ENCODE measurements at regions not wholly inside any gene's neighbourhood (a gene's known extent, or its start where the extent isn't known, plus 50 kb on each side); places are given as distances from the start of the nearest gene placed in this dataset.

DNA sequence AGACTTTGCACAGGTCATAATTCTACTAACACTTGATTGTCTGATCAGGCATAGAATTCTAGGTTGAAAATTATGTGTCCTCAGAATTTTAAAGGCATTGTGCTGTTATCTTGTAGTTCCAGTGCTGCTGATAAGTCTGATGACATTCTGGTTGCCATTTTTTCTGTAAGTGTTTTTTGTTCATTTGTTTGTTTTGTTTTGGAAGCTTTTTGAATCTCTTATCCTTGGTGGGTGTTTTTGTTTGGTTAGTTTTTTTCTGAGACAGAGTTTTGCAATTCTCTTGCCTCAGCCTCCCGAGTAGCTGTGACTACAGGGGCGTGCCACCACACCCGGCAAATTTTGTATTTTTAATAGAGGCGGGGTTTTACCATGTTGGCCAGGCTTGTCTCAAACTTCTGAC is 178.9 kb downstream of the CCDC71L start:
- DNase-seq (ENCODE audit: low read depth) = no peak

DNA sequence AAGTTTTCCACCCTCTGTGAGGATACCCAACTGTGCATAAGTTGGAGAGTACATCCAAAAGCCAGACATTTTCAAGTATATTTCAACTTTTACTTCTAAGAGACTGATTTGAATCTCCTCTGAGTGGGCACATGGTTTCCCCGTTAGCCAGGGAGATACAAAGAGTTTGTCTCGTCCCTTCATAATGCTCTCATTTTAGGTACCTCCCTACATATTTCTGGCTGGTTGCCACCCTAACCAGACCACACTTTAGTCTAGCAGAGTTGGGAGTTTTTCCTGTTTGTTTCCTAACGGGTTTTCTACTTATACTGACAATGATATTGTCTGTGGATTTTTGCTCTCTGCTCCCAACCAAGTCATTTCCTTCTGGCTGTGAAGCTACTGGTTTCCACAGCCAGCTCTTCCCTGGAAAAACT is 180.3 kb downstream of the CCDC71L start:
- no peak for DNase-seq (ENCODE audit: low read depth)

DNA sequence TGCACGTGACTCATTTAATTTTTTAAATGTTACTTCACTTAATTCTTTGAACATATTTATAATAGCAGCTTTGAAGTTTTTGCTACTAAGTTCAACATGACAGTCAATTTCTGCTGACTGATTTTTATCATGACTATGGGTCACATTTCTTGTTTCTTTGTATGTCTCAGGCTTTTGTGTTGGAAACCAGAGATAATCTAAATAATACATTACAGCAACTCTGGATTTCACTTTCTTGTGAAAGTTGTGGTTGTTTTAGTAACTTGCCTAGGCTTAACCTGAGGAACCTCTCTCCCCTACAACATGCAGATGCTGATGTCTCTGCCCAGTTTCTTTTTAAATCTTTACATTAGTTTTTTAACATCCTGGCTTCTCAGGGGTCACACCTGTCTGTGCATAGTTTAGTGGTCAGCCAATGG is 180.8 kb downstream of the CCDC71L start:
- no peak for DNase-seq (ENCODE audit: low read depth)

DNA sequence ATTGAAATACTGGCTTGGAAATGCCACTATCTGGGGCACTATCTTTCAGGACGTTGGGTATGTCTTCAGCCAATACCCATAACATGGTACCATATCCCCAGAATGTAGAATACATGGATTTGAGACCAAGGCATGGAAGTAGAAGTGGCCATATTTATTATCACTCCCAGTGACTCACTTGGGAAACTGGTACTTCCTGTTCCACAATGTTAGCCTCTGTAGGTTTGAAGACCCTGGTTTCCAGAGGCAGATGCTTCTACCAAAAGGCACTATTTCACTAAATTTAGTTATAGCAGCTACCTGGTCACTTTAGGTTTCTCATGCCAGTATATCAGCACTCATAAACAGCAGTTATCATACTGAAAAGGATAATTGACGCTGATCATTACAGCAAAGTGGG is 184.2 kb downstream of the CCDC71L start:
- DNase-seq (ENCODE audit: low read depth) = no peak

DNA sequence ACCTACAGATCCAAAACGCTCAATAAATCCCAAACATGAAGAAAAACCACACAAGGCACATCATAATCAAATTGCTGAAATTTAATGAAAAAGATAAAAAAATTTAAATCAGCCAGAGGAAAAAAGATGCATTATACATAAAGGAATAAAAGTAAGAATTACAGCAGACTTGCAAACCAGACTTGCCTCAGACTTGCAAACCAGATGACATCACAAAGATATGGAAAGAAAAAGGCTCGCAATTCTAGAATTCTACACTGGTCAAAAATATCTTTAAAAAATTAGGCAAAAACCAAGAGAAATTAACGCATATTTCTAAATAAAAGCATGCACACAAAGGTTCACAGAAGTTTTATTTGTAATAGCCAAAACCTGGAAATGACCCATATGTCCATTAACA is 188.0 kb upstream of the NAMPT start:
- no peak for DNase-seq (ENCODE audit: low read depth)

DNA sequence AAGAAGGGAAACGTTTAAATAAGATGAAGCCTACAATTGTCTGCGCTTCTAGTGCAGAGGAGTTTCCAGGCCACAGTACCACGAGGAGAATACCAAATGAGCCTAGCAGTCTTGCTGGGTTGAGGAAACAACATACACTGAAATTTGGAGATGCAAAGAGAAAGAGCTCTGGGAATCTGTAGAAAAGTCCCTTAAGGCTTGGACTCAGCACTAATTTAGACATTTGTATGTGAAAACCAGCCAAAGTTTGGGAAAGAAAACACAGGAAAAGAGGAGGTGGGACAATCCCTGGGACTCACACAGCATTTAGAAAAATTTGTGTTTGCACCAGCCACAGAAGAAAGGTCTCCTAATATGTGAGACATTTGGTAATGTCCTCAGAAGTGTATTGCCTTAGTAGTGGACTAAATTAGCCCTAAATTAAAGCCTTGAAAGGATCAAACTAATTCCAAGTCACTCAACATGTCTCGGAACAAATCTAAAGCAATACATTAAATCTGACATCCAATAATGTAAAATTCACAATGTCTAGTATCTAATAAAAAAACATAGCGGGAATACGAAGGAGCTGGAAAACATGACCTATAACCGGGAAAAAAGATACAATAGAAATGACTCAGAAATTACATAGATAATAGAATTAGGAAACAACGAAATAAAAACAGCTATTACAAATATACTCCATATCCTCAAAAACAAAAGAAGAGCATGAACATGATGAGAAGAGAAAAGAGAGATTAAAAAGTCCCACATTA is 187.1 kb upstream of the NAMPT start:
- DNase-seq (ENCODE audit: low read depth) = no peak

DNA sequence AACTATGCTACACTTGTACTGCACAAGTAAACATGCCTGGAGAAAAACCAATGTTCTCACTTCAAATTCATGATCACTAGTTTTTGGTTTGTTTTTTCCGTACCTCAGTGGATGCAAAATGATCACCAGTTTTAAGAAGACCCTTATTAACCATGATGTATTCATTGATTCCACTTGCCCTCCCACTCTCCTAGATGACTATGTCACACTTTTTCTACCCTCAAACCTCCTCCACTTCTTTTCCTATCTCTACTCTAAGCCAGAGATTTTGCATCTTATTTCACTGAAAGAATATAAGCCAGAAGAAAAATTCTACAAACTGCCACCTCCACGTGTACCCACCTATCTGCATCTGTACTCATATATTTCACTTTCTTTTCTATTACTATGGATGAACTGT is 186.2 kb upstream of the NAMPT start:
- no peak for DNase-seq (ENCODE audit: low read depth)

DNA sequence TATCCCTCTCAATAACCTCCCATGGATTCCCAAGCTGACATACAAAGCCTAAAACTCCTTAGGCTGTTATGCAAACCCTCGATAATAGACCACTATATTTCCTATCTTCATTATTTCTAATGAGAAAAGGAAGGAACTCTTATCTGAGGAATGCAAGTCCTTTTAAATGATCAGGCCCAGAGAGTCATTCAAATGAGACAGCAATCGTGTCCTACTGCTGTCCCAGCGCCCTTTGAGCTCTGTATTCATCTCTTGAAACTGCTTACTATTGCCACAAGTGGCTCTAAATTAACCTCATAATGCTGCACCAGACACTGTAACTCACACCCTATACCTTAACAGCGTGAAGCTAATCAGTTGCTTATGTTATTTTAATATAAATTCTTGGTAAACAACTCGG is 182.1 kb upstream of the NAMPT start:
- DNase-seq (ENCODE audit: low read depth) = no peak

DNA sequence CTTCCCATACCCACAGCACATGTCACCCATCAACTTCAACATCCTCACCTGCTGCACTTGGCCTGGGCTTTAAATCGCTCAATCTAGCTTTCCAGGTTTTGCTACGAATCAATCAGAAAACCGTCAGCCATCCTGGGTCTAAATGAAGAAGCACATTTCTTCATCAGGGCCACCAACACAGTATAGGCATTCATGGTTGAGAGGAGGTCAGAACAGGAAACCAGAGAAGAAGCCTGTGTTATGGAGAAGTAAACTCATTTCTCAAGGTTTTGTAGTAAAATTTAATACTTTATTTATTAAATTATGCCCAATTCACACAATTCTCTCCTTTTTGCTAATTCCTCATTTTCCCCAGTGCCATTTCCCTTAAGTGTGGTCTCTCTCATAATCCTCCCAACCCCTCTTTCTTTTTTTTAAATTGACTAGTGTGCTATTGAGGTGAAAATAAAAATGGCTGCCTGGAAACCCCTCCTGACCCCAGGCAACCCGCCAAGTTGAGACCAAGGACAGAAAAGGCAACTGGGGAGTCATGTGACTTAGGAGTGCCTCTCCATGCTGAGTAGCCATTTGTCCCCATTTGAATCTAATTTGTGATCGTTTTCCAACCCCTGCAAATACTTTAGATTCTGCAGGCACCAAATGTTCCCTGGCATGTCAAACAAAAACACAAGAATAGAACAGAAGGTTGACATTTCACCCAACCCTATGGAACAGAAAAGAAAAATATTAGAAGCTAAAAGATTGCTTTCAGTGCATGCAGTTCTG is 181.1 kb upstream of the NAMPT start:
- no peak for DNase-seq (ENCODE audit: low read depth)

DNA sequence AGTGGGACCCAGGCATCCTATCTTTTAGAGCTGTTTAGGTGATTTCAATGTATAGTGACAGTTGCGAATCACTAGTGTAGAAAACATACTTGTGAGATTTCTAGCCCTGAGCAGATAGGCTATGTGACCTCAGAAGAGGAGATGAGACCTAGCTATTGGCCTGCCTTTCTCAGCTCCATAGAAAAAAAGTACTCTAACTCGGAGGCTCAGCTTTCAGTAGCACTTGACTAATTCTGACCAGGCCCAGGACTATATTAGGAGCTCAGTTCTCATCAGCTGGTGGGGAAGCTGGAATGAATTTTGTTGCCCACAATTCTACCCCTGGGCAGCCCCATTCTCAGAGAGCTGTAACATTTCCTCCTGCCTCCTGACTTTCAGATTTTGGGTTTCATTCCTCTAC is 179.9 kb upstream of the NAMPT start:
- DNase-seq (ENCODE audit: low read depth) = no peak

DNA sequence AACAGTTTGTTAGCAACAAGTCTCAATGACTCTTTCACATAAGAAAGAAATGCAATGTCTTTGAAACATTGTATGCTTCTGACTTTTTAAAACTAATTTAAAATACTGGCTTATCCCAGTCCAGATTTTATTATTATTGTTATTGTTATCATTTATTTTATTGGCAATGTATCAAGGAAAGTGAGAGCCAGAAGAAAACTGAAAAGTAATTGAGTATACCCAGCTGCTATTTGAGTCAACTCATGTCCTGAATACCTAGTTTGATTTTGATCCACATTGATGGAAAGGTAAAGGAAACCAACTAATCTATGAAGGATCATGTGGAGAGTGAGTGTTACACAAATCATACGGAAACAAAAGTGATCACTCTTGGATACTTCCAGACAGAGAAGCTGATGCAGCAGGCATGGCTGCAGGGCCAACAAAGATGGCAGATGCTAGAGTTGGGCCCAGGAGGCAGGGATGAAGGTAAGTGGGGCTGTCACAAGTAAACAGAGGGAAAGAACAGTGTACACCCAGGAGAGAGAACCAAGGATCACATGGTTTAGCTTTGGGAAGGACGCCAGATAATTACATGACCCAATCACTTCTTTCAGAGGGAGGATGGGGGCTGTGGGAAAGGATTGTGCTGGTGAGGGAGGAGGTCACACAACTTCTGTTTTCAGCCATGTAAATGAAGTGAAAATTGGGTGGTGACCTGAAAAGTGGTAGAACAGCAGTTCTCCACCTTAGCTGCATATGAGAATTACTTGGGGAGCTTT is 179.2 kb upstream of the NAMPT start:
- no peak for DNase-seq (ENCODE audit: low read depth)

DNA sequence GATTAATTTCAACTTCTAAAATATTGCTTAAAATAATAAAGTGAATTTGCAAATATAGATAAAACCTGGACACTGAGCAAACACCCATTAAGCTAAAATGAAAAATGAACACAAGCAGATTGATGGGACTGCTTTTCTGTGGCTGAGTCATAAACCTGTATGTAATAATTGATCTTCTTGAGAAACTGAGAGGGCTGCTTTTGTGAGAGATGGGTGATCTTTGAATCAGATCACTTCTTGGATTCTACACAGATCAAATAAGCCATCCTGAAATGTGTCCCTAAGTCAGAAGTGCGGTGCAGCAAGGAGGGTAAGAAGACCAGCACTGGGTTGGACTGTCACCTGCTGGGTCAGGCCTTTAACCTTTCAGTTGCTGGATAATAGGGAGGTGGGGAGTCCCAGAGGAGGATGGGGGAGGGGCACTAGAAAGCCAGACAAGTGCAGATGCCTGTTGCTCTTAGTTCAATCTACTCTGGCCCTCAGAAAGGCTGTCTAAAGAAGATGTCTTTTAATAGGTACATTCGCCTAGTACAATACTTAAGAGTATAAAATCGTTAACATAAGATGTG is 178.2 kb upstream of the NAMPT start:
- no peak for DNase-seq (ENCODE audit: low read depth)

DNA sequence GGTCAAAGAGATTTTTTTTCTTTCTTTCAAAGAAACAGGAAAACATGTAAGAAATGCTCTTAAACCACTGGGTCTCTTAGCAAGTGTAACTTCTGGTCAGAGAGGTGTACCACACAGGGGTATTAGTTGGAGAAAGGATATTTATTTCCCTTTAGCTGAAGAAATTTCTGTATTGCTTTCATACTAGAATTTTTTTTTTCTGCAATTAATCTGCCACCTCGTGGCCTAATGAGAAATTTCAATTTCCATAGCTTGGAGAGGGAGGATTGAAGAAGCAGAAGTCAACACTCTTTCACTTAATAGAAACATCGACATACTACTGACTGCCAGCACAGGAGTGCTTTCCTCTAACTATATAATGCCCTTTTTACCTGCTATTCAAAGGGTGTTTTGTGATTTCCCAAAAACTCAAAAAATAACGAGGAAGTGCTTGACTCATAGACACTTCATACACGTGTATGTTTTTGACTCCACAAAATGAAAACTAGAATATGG is 177.6 kb upstream of the NAMPT start:
- no peak for DNase-seq (ENCODE audit: low read depth)

DNA sequence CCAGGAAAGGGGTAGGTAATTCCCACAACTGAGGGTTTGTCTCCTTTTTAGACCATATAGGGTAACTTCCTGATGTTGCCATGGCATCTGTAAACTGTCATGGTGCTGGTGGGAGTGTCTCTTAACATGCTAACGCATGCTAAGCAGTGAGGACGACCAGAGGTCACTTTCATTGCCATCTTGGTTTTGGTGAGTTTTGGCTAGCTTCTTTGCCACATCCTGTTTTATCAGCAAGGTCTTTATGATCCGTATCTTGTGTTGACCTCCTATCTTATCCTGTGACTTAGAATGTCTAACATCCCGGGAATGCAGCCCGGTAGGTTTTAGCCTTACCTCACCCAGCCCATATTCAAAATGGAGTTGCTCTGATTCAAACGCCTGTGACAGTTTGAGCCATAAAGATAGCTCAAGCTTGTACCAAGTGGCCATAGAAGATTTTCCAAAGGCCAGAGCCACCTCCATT is 176.0 kb upstream of the NAMPT start:
- no peak for DNase-seq (ENCODE audit: low read depth)

DNA sequence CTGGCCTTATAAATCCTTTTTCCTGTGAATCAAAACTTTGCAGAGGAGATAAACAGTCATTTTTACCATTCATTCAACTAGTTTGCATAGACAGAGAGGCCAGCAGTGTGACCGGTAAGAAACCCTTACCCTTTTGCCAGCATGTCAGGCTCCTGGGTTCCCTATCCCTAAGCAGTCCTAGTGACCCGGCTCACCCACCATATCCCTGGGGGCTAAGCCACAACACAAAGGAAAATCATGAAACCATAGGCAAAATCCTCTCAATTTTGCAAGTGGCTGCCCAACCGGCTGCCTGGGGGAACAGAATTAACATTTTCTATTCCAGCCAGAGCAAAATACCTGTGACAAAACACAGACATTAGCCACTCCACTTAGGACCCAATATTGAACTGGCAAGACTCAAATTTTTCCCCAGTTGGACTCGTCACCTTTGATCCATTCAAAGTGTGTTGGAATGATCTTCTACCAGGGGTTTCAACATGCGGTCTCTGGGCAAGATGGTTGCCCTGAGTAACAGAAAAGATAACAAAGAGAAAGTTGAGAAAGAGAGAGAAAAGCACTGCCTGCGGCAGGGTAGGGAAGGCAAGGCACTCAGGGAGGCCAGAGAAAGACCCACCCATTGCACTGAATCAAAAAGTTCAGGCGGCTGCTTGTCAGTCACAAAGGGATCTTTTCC is 174.8 kb upstream of the NAMPT start:
- no peak for DNase-seq (ENCODE audit: low read depth)

DNA sequence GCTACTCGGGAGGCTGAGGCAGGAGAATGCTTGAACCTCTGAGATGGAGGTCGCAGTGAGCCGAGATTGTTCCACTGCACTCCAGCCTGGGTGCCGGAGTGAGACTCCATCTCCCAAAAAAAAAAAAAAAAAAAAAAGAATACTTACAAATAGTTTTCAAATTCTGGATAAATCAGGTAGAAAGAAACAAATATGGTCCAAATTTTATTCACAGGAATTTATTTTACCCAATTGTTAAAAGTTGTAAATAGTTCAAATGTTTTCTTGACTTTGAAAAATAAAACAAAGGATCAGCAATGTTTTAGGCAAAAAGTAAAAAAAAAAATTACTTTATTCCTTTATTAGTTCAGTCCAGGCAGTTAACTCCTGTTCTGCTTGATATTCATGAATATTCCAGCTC is 172.9 kb upstream of the NAMPT start:
- no peak for DNase-seq (ENCODE audit: low read depth)

DNA sequence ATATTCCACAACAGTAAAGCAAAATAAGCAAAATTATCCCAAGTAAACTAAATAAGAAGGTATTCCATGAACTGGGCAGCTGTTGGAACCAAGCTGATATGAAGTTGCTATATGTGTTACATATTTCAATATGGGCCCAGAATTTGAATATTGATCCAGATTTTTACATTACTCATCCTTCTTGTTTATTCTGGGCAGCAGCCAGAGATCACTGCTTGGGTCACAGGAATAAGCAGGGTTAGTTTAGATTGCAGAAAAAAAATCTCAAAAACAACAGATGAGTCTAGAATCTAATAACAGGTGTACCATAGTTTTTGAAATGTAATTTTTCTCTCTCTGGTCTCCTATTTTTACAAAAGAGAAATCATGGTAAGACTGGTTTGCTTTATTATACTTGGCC is 171.5 kb upstream of the NAMPT start:
- DNase-seq (ENCODE audit: low read depth) = no peak

DNA sequence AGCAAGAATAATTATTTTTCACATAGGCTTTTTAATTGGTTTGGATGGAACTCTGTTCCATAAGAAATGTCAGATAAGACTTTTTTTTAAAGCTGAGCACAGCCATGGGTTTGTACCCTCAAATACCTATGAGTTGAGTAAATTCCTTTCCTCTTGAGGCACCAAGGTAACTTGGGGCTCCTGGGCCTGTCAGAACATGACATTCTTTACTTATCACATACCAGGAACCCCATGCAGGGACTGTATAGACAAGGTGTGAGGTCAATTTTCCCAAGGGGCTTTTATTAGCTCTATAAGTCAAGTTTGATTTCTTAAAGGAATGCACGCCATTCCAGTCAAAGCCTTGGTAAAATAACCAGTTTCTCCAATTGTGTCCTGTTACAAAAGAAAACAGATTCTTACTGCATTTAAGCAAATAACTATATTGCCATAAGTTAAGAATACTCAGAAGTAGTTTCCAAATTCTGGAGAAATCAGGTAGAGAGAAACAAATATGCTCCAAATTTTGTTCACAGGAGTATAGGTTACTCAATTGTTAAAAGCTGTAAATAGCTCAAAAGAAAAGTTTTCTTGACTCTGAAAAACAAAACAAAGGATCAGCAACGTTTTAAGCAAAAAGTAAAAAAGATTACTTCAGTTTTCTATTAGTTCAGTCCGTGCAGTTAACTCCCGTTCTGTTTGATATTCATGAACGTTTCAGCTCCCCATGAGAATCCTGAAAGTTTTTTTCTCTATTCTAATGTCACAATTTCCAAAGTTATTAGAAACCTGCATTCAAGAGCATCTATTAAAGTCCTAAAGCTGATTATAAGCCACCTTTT is 167.5 kb upstream of the NAMPT start:
- DNase-seq (ENCODE audit: low read depth) = no peak

DNA sequence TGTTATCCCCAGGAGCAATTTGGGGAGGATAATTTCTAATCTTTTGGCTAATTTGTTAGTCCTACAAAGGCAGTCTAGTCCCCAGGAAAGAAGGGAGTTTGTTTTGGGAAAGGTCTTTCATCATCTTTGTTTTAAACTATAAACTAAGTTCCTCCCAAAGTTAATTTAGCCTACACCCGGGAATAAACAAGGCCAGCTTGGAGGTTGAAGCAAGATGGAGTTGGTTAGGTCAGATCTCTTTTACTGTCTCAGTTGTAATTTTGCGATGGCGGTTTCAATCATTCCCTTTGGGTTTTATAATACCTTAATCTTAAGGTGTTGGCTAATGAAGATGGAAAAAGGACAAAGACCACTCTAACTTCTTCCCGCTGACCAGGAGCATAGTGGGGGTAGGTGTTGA is 166.4 kb upstream of the NAMPT start:
- DNase-seq (ENCODE audit: low read depth) = no peak

DNA sequence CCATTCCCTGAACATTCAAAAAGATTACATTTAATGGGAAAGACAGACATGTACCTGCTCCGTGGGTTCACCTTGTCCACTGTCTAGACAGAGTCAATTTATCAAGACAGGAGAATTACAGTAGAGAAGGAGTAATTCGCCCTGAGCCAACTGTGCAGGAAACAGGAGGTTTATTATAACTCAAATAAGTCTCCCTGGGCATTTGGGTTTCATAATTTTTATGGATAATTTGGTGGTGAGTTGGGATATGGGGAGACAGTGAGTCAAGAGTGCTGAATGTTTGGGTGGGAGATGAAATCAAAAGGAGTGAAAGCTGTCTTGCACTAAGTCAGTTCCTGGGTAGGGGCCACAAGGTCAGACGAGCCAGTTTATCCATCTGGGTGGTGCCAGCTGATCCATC is 165.9 kb upstream of the NAMPT start:
- no peak for DNase-seq (ENCODE audit: low read depth)
